H9 (cell line): ENCODE measurements at regions not wholly inside any gene's neighbourhood (a gene's known extent, or its start where the extent isn't known, plus 50 kb on each side); places are given as distances from the start of the nearest gene placed in this dataset.

Experiments
- DNase-seq: peaks from one replicate; pipeline ENCODE4 v3.0.0-alpha.2; 2017
- H2AFZ ChIP-seq: one replicate; pipeline ENCODE4 v1.6.1; 2013; ENCODE audit warnings: mild to moderate bottlenecking, low read length, control low read depth, moderate library complexity
- H2AK5ac ChIP-seq: 2 replicates; pipeline ENCODE4 v1.6.1; 2013; ENCODE audit warnings: low read length, control low read depth, mixed read lengths; ENCODE audit not compliant: insufficient read length
- H2BK120ac ChIP-seq: one replicate; pipeline ENCODE4 v1.6.1; 2013; ENCODE audit warnings: low read depth, mild to moderate bottlenecking, low read length, control low read depth, inconsistent platforms; ENCODE audit not compliant: poor library complexity, severe bottlenecking
- H2BK12ac ChIP-seq: 2 replicates; pipeline ENCODE4 v1.6.1; 2013; ENCODE audit warnings: low read length, control low read depth, mixed read lengths, low read depth; ENCODE audit not compliant: insufficient read length
- H2BK15ac ChIP-seq: 2 replicates; pipeline ENCODE4 v1.6.1; 2013; ENCODE audit warnings: low read depth, low read length, control low read depth
- H2BK20ac ChIP-seq: one replicate; pipeline ENCODE4 v1.6.1; 2013; ENCODE audit warnings: low read depth, mild to moderate bottlenecking, low read length, control low read depth, inconsistent platforms; ENCODE audit not compliant: poor library complexity, severe bottlenecking
- H2BK5ac ChIP-seq: 2 replicates; pipeline ENCODE4 v1.6.1; 2013; ENCODE audit warnings: low read length, control low read depth, mixed read lengths; ENCODE audit not compliant: insufficient read length
- H3K14ac ChIP-seq: 2 replicates; pipeline ENCODE4 v1.6.1; 2013; ENCODE audit warnings: low read length, control low read depth; ENCODE audit not compliant: insufficient read depth
- H3K18ac ChIP-seq: 2 replicates; pipeline ENCODE4 v1.6.1; 2013; ENCODE audit warnings: low read depth, mild to moderate bottlenecking, mixed read lengths, low read length, control low read depth; ENCODE audit not compliant: insufficient read length
- H3K23ac ChIP-seq: 2 replicates; pipeline ENCODE4 v1.6.1; 2013; ENCODE audit warnings: low read length, control low read depth, mixed read lengths, low read depth; ENCODE audit not compliant: insufficient read length
- H3K23me2 ChIP-seq: 2 replicates; pipeline ENCODE4 v1.6.1; 2013; ENCODE audit warnings: low read depth, mild to moderate bottlenecking, mixed read lengths, low read length, control low read depth; ENCODE audit not compliant: insufficient read length, poor library complexity, severe bottlenecking
- H3K27ac ChIP-seq: 2 replicates; pipeline ENCODE4 v1.5.1; 2013; ENCODE audit warnings: low read length, control low read depth, mixed read lengths, low read depth; ENCODE audit not compliant: insufficient read length
- H3K27me3 ChIP-seq: 2 replicates; pipeline ENCODE4 v1.6.1; 2013; ENCODE audit warnings: low read length, control low read depth, inconsistent platforms; ENCODE audit not compliant: insufficient read depth
- H3K4ac ChIP-seq: 2 replicates; pipeline ENCODE4 v1.6.1; 2013; ENCODE audit warnings: low read depth, mild to moderate bottlenecking, control low read depth, inconsistent platforms, low read length, moderate library complexity
- H3K4me1 ChIP-seq: 2 replicates; pipeline ENCODE4 v1.6.1; 2013; ENCODE audit warnings: low read length, control low read depth, inconsistent platforms; ENCODE audit not compliant: insufficient read depth
- H3K4me2 ChIP-seq: 2 replicates; pipeline ENCODE4 v1.6.1; 2013; ENCODE audit warnings: low read length, control low read depth, mixed read lengths; ENCODE audit not compliant: insufficient read length, insufficient read depth
- H3K56ac ChIP-seq: 2 replicates; pipeline ENCODE4 v1.6.1; 2013; ENCODE audit warnings: low read depth, mild to moderate bottlenecking, mixed read lengths, low read length, control low read depth; ENCODE audit not compliant: insufficient read length
- H3K79me1 ChIP-seq: 2 replicates; pipeline ENCODE4 v1.6.1; 2013; ENCODE audit warnings: low read depth, mild to moderate bottlenecking, moderate library complexity, low read length, control low read depth, inconsistent platforms; ENCODE audit not compliant: insufficient read depth, poor library complexity, severe bottlenecking
- H3K79me2 ChIP-seq: 2 replicates; pipeline ENCODE4 v1.6.1; 2013; ENCODE audit warnings: low read length, control low read depth, inconsistent platforms; ENCODE audit not compliant: insufficient read depth
- H3K9ac ChIP-seq: 2 replicates; pipeline ENCODE4 v1.6.1; 2013; ENCODE audit warnings: low read length, control low read depth, mixed read lengths; ENCODE audit not compliant: insufficient read length; ENCODE audit errors: extremely low read depth
- H3K9me3 ChIP-seq: one replicate; pipeline ENCODE4 v1.6.1; 2013; ENCODE audit warnings: low read depth, low read length, inconsistent platforms; ENCODE audit not compliant: control insufficient read depth
- H3T11ph ChIP-seq: one replicate; pipeline ENCODE4 v1.6.1; 2013; ENCODE audit warnings: mild to moderate bottlenecking, low read length, control low read depth, inconsistent platforms
- H4K20me1 ChIP-seq: one replicate; pipeline ENCODE4 v1.6.1; 2013; ENCODE audit not compliant: control insufficient read depth, insufficient read length, insufficient read depth
- H4K5ac ChIP-seq: 2 replicates; pipeline ENCODE4 v1.6.1; 2013; ENCODE audit warnings: low read depth, mild to moderate bottlenecking, mixed read lengths, low read length, control low read depth; ENCODE audit not compliant: insufficient read length
- H4K8ac ChIP-seq: replicated peaks from 2 replicates; pipeline ENCODE4 v1.6.1; 2013; ENCODE audit warnings: low read length, control low read depth, mixed read lengths, low read depth; ENCODE audit not compliant: insufficient read length
- H4K91ac ChIP-seq: 2 replicates; pipeline ENCODE4 v1.6.1; 2013; ENCODE audit warnings: low read depth, mild to moderate bottlenecking, moderate library complexity, mixed read lengths, low read length, control low read depth; ENCODE audit not compliant: insufficient read length
- H3K27ac Mint-ChIP-seq, 3 experiments: 2 replicates in 2 of 3; 3 replicates in 1 of 3; pipeline ENCODE4 v1.8.0; 2020 to 2021; ENCODE audit warnings: mixed read lengths in 3 of 3, mild to moderate bottlenecking in 1 of 3, moderate library complexity in 1 of 3
- H3K27me3 Mint-ChIP-seq: 2 replicates; pipeline ENCODE4 v1.8.0; 2021; ENCODE audit warnings: low read depth, mild to moderate bottlenecking, moderate library complexity, mixed read lengths
- H3K36me3 Mint-ChIP-seq, 3 experiments: 2 replicates in 2 of 3; 3 replicates in 1 of 3; pipeline ENCODE4 v1.8.0; 2020 to 2021; ENCODE audit warnings: low read depth in 3 of 3, mixed read lengths in 3 of 3; ENCODE audit not compliant: insufficient read depth in 1 of 3
- H3K4me1 Mint-ChIP-seq, 2 experiments: 2 replicates each; pipeline ENCODE4 v1.8.0; 2020; ENCODE audit warnings: mixed read lengths in 2 of 2
- H3K4me3 Mint-ChIP-seq, 2 experiments: 2 replicates in 1 of 2; 3 replicates in 1 of 2; pipeline ENCODE4 v1.8.0; 2020 to 2021; ENCODE audit warnings: mild to moderate bottlenecking in 2 of 2, mixed read lengths in 2 of 2, moderate library complexity in 1 of 2
- H3K9me3 Mint-ChIP-seq, 2 experiments: 2 replicates in 1 of 2; 3 replicates in 1 of 2; pipeline ENCODE4 v1.8.0; 2020; ENCODE audit warnings: mild to moderate bottlenecking in 2 of 2, mixed read lengths in 2 of 2, moderate library complexity in 1 of 2
- CTCF ChIP-seq: fragments of 200-600 bp; sonication (generic); conservative IDR thresholded peaks from 3 replicates; pipeline ENCODE4 v1.8.0; 2021; ENCODE audit warnings: antibody characterized with exemption, mild to moderate bottlenecking
- WGBS: extraction: QIAGEN DNeasy Blood & Tissue Kit; methylation state at CpG from one replicate; pipeline ENCODE4 v1.1.7; 2013; ENCODE audit warnings: missing lambda C conversion rate, low lambda C conversion rate, mixed read lengths; ENCODE audit not compliant: insufficient read length; ENCODE audit errors: extremely low coverage; 5-methylcytosine and 5-hydroxymethylcytosine counted together

- H3K4me3 Mint-ChIP-seq = no peak overlapping the region
- Histone ChIP-seq H3K9me3 (no peaks in the 10 kb centered on the region), H4K8ac (no peak overlapping the region), H4K91ac (no peak overlapping the region), H3K23me2 (no peaks in the 10 kb centered on the region), H3K27ac (no peak overlapping the region), H2AK5ac (no peak overlapping the region), H2BK12ac (no peak overlapping the region), H3K9ac (no peak overlapping the region), H2AFZ (no peak overlapping the region), H4K20me1 (no peaks in the 10 kb centered on the region), H2BK120ac (no peak overlapping the region), H2BK20ac (no peak overlapping the region), H3K4ac (no peak overlapping the region), H4K5ac (no peak overlapping the region), H3K14ac (no peak overlapping the region), H3K56ac (no peak overlapping the region), H3K4me2 (no peak overlapping the region), H3K79me1 (no peaks in the 10 kb centered on the region), H3K4me1 (no peaks in the 10 kb centered on the region; the same call in 1 of the 2 replicates), H2BK5ac (no peak overlapping the region), H3K27me3 (no peaks in the 10 kb centered on the region), H3K23ac (no peak overlapping the region), H3T11ph (no peak overlapping the region), H2BK15ac (no peak overlapping the region), H3K79me2 (no peaks in the 10 kb centered on the region), H3K18ac (no peak overlapping the region)
- H3K27ac Mint-ChIP-seq = no peak overlapping the region
- H3K4me1 Mint-ChIP-seq = peaks cover 5 to 8% of the 10 kb centered on the region in 2 experiments
- no CpG with 5 or more reads among the region's 4 CpGs for WGBS
- peaks cover 16% of the 10 kb centered on the region for H3K27me3 Mint-ChIP-seq
- DNase-seq = no peak
- H3K9me3 Mint-ChIP-seq = no peaks in the 10 kb centered on the region
- TF ChIP-seq CTCF = no peak
- H3K36me3 Mint-ChIP-seq = no peaks in the 10 kb centered on the region; a peak in 1 of 7 replicates
Observed at GRCh38 chr22:34129691-34130486, 209.6 kb upstream of the LARGE1 start.
